IMR-90 (cell line): ENCODE measurements at regions not wholly inside any gene's neighbourhood (a gene's known extent, or its start where the extent isn't known, plus 50 kb on each side); places are given as distances from the start of the nearest gene placed in this dataset.
A peak's percentile ranks its signal among the peaks of the same experiment; 100 is the strongest.

Experiments used
- ATAC-seq: fragments of 200-7000 bp; cut with Tn5 transposase; 2 replicates; pipeline ENCODE4 v1.9.1; 2020; ENCODE audit warnings: low read depth, mild to moderate bottlenecking, moderate library complexity
- BruUV-seq: library from RNA; stranded (reverse); fragments of 400-500 nt; replicated peaks from 2 replicates; lab custom pipeline; 2021; lab: Mats Ljungman, UMichigan
- CTCF ChIA-PET: fragments of 300-600 bp; formaldehyde crosslinking; extraction: SDS; loops from one replicate; lab custom pipeline; 2021; ENCODE audit warnings: antibody characterized with exemption; lab: Yijun Ruan, JAX
- POLR2A ChIA-PET: fragments of 300-600 bp; sonication (Branson Sonifier 250); formaldehyde crosslinking; loops from one replicate; lab custom pipeline; 2022; ENCODE audit warnings: antibody characterized with exemption; ENCODE audit not compliant: unreplicated experiment; lab: Charles Lee
- DNase-seq: peaks from one replicate; pipeline ENCODE4 v3.0.0; 2013
- H2AFZ ChIP-seq: replicated peaks from 2 replicates; pipeline ENCODE3; 2013; ENCODE audit warnings: low read length, mild to moderate bottlenecking; ENCODE audit not compliant: poor library complexity
- H2AK5ac ChIP-seq: 2 replicates; pipeline ENCODE4 v1.6.1; 2013; ENCODE audit warnings: low read depth, low read length, inconsistent platforms
- H2AK9ac ChIP-seq: replicated peaks from 2 replicates; pipeline ENCODE3; 2013; ENCODE audit warnings: mild to moderate bottlenecking, low read depth, low read length, moderate library complexity; ENCODE audit not compliant: poor library complexity
- H2BK120ac ChIP-seq: 2 replicates; pipeline ENCODE4 v1.6.1; 2013; ENCODE audit warnings: low read depth, low read length, inconsistent platforms
- H2BK15ac ChIP-seq: 3 replicates; pipeline ENCODE4 v1.6.1; 2013; ENCODE audit warnings: low read depth, low read length, inconsistent platforms
- H2BK20ac ChIP-seq: 2 replicates; pipeline ENCODE4 v1.6.1; 2013; ENCODE audit warnings: low read depth, mild to moderate bottlenecking, inconsistent platforms, low read length, moderate library complexity
- H2BK5ac ChIP-seq: 2 replicates; pipeline ENCODE4 v1.6.1; 2013; ENCODE audit warnings: mild to moderate bottlenecking, low read depth, low read length, inconsistent platforms; ENCODE audit not compliant: poor library complexity, severe bottlenecking
- H3K14ac ChIP-seq: replicated peaks from 2 replicates; pipeline ENCODE4 v1.6.1; 2013; ENCODE audit warnings: low read depth, low read length, inconsistent platforms
- H3K18ac ChIP-seq: 2 replicates; pipeline ENCODE4 v1.6.1; 2013; ENCODE audit warnings: low read depth, low read length, control low read depth
- H3K23ac ChIP-seq: 2 replicates; pipeline ENCODE4 v1.6.1; 2013; ENCODE audit warnings: low read depth, low read length, inconsistent platforms
- H3K27ac ChIP-seq: 2 replicates; pipeline ENCODE4 v1.5.1; 2013; ENCODE audit warnings: mild to moderate bottlenecking, control low read depth, low read length; ENCODE audit not compliant: insufficient read depth
- H3K27me3 ChIP-seq: 2 replicates; pipeline ENCODE4 v1.6.1; 2013; ENCODE audit warnings: low read length; ENCODE audit not compliant: control insufficient read depth, insufficient read depth
- H3K36me3 ChIP-seq: 2 replicates; pipeline ENCODE4 v1.6.1; 2013; ENCODE audit warnings: low read length, mixed read lengths; ENCODE audit not compliant: control insufficient read depth, insufficient read depth
- H3K4ac ChIP-seq: 2 replicates; pipeline ENCODE4 v1.6.1; 2013; ENCODE audit warnings: low read depth, low read length, inconsistent platforms
- H3K4me1 ChIP-seq: 2 replicates; pipeline ENCODE4 v1.6.1; 2013; ENCODE audit warnings: low read length, mixed read lengths; ENCODE audit not compliant: control insufficient read depth, insufficient read depth
- H3K4me2 ChIP-seq: 2 replicates; pipeline ENCODE4 v1.6.1; 2013; ENCODE audit warnings: low read depth, mild to moderate bottlenecking, control low read depth, low read length, moderate library complexity
- H3K4me3 ChIP-seq: 2 replicates; pipeline ENCODE4 v1.5.1; 2013; ENCODE audit warnings: low read depth, mild to moderate bottlenecking, control low read depth, low read length, moderate library complexity; ENCODE audit not compliant: insufficient read depth
- H3K56ac ChIP-seq: 2 replicates; pipeline ENCODE4 v1.6.1; 2013; ENCODE audit warnings: low read length, inconsistent platforms; ENCODE audit not compliant: insufficient read depth; ENCODE audit errors: extremely low read depth
- H3K79me1 ChIP-seq, 2 experiments: 2 replicates each; pipeline ENCODE4 v1.6.1; 2013; ENCODE audit warnings: low read length in 2 of 2, inconsistent platforms in 1 of 2, low read depth in 1 of 2
- H3K9ac ChIP-seq: 2 replicates; pipeline ENCODE4 v1.6.1; 2013; ENCODE audit warnings: low read depth, low read length, control low read depth
- H3K9me1 ChIP-seq: 2 replicates; pipeline ENCODE4 v1.6.1; 2013; ENCODE audit warnings: low read length, inconsistent platforms; ENCODE audit not compliant: insufficient read depth
- H3K9me3 ChIP-seq: 2 replicates; pipeline ENCODE4 v1.6.1; 2013; ENCODE audit warnings: low read length; ENCODE audit not compliant: control insufficient read depth, insufficient read depth
- H4K20me1 ChIP-seq: 2 replicates; pipeline ENCODE4 v1.6.1; 2013; ENCODE audit warnings: low read length, inconsistent platforms; ENCODE audit not compliant: insufficient read depth
- H4K5ac ChIP-seq: 2 replicates; pipeline ENCODE4 v1.6.1; 2013; ENCODE audit warnings: mild to moderate bottlenecking, low read depth, low read length, control low read depth
- H4K8ac ChIP-seq, 2 experiments: 2 replicates each; pipeline ENCODE4 v1.6.1; 2013; ENCODE audit warnings: low read depth in 2 of 2, low read length in 2 of 2, control low read depth in 1 of 2, inconsistent platforms in 1 of 2
- H4K91ac ChIP-seq: 2 replicates; pipeline ENCODE4 v1.6.1; 2013; ENCODE audit warnings: low read depth, low read length, inconsistent platforms; ENCODE audit not compliant: insufficient read depth
- MAFK ChIP-seq: IDR thresholded peaks from 2 replicates; pipeline ENCODE4 v1.6.1; 2012; ENCODE audit warnings: low read depth, low read length, improper control_type of control experiment
- WGBS, 2 experiments: methylation state at CpG; one replicate each; pipeline versions ENCODE4 v1.1.5 to v1.1.7; 2013; ENCODE audit warnings: missing lambda C conversion rate in 2 of 2; ENCODE audit not compliant: insufficient read length in 1 of 2; ENCODE audit errors: extremely low coverage in 2 of 2; 5-methylcytosine and 5-hydroxymethylcytosine counted together
- dilution Hi-C: fragments of 300-500 bp; cut with HindIII; formaldehyde crosslinking; loops from one replicate; pipeline ENCODE4 v1.14.3; 2018; ENCODE audit warnings: low sequenced_read_pairs; ENCODE audit not compliant: unreplicated experiment
- in situ Hi-C: fragments of 300-500 bp; cut with MboI; formaldehyde crosslinking; loops from 3 replicates; pipeline ENCODE4 v1.14.3; 2019; ENCODE audit warnings: low sequenced_read_pairs, inconsistent platforms, mixed read lengths
- intact Hi-C: fragments of 100-400 bp; cut with micrococcal nuclease; formaldehyde crosslinking; loops from 2 replicates; pipeline ENCODE4 v1.10.0; 2022
- TF ChIP-seq, protein P1 (sequence below): fragments of 150-350 bp; IDR thresholded peaks from 2 replicates; pipeline ENCODE4 v1.6.1; 2017; ENCODE audit warnings: mild to moderate bottlenecking, antibody characterized with exemption, low read length, low read depth

GRCh38 chr4:163264934-163265333, 67.5 kb downstream of the NPY1R start:
- intact Hi-C loops, result no loop called here
- Histone ChIP-seq H3K9me3 (0 out of 2 replicates have a peak, but pooled peaks cover 1% of the 10 kb centered on the region), H2AK9ac (no peak overlapping the region), H3K9me1 (no peaks in the 10 kb centered on the region), H3K14ac (no peak overlapping the region), H3K23ac (no peak overlapping the region), H3K4me3 (no peak overlapping the region), H2BK15ac (no peak overlapping the region), H3K27me3 (no peaks in the 10 kb centered on the region), H3K79me1 (no peaks in the 10 kb centered on the region), H4K20me1 (no peaks in the 10 kb centered on the region), H2BK5ac (no peak overlapping the region), H3K4me1 (no peaks in the 10 kb centered on the region), H2BK120ac (no peak overlapping the region), H2BK20ac (no peak overlapping the region), H3K4me2 (no peak overlapping the region), H3K36me3 (no peaks in the 10 kb centered on the region), H3K9ac (no peak overlapping the region), H4K91ac (no peak overlapping the region), H3K18ac (no peak overlapping the region), H2AFZ (no peak overlapping the region), H4K8ac (no peak overlapping the region), H3K56ac (no peak overlapping the region), H4K5ac (no peak overlapping the region), H3K27ac (no peak overlapping the region), H2AK5ac (no peak overlapping the region), H3K4ac (no peak overlapping the region)
- BruUV-seq, result no TSS peak
- TF ChIP-seq, protein P1, sequence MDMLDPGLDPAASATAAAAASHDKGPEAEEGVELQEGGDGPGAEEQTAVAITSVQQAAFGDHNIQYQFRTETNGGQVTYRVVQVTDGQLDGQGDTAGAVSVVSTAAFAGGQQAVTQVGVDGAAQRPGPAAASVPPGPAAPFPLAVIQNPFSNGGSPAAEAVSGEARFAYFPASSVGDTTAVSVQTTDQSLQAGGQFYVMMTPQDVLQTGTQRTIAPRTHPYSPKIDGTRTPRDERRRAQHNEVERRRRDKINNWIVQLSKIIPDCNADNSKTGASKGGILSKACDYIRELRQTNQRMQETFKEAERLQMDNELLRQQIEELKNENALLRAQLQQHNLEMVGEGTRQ, result no peak
- peak; percentile 68 for TF ChIP-seq MAFK
- in situ Hi-C loops, result no loop called here
- POLR2A ChIA-PET, result no interaction called here
- no CpG with 5 or more reads among the region's 2 CpGs for WGBS, 2 experiments
- dilution Hi-C loops, result no loop called here
- CTCF ChIA-PET, result no interaction called here
- no peak for DNase-seq
- no peak for ATAC-seq
